ENCODE measurements at regions not wholly inside any gene's neighbourhood (a gene's known extent, or its start where the extent isn't known, plus 50 kb on each side); places are given as distances from the start of the nearest gene placed in this dataset.

DNA sequence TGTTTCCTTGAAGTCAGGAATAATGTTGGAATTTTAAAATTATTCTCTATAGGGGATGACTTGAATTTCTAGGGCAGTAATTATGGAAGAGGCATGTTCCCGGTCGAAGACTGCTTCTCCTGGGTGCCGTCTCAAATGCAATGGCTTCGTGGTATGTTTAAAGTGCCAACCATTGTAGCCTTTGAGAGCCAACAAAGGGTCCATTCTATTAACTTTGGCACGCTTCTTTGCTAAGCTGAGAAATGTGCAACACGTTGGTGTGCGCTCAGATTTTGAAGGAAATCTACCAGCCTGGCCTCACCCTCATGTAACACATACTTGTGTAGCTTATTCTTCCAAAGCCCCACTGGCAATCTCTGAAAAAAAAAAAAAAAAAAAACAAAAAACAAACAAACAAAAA, 221.2 kb upstream of the ANKH start:
- TF ChIP-seq, protein P1, sequence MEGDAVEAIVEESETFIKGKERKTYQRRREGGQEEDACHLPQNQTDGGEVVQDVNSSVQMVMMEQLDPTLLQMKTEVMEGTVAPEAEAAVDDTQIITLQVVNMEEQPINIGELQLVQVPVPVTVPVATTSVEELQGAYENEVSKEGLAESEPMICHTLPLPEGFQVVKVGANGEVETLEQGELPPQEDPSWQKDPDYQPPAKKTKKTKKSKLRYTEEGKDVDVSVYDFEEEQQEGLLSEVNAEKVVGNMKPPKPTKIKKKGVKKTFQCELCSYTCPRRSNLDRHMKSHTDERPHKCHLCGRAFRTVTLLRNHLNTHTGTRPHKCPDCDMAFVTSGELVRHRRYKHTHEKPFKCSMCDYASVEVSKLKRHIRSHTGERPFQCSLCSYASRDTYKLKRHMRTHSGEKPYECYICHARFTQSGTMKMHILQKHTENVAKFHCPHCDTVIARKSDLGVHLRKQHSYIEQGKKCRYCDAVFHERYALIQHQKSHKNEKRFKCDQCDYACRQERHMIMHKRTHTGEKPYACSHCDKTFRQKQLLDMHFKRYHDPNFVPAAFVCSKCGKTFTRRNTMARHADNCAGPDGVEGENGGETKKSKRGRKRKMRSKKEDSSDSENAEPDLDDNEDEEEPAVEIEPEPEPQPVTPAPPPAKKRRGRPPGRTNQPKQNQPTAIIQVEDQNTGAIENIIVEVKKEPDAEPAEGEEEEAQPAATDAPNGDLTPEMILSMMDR (IDR thresholded peaks at IDR 0.05; ENCODE audit: low read depth, low read length, poor library complexity, severe bottlenecking), result no peak
- no peak for TF ChIP-seq EZH2phosphoT487 (IDR thresholded peaks at IDR 0.05; ENCODE audit: borderline replicate concordance, low read length)
- no peaks in the 10 kb centered on the region for H3K9me3 ChIP-seq (ENCODE audit: control insufficient read depth, insufficient read depth, low read length)

DNA sequence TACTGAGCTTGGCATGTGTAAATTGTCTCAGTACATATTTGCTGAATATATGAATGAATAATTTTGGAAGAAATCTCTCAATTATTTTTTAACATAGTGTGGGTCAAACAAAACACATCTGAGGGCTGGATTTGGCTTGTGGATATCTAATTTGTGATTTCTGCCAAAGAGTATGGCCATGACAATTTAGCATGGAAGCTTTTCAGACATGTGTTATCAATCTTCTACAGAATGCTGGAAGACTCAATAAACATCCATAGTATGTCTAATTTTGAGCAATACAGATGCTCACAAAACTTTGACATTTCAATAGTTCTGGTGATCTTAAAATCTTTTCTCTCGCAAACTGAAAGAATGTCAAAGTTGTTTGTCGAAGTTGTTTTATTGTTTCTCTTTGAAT, 214.1 kb upstream of the ANKH start:
- Histone ChIP-seq H3K36me3 (ENCODE audit: control insufficient read depth, low read length) (no peaks in the 10 kb centered on the region), H3K27ac (ENCODE audit: low read depth, low read length) (no peak overlapping the region), H3K4me2 (ENCODE audit: low read length) (no peak overlapping the region), H3K27me3 (ENCODE audit: control insufficient read depth, low read length) (no peaks in the 10 kb centered on the region), H3K4me3 (ENCODE audit: low read length) (no peak overlapping the region), H3K9me2 (replicated peaks; ENCODE audit: control insufficient read depth, low read length) (no peaks in the 10 kb centered on the region), H4K20me1 (ENCODE audit: control insufficient read depth, insufficient read depth, low read depth, low read length) (no peaks in the 10 kb centered on the region), H3F3A (ENCODE audit: control insufficient read depth, insufficient read depth) (no peaks in the 10 kb centered on the region), H3K9me3 (ENCODE audit: control insufficient read depth, insufficient read depth, low read length) (no peaks in the 10 kb centered on the region), H3K79me2 (ENCODE audit: control insufficient read depth, low read length) (no peaks in the 10 kb centered on the region), H3K4me1 (ENCODE audit: control insufficient read depth, low read length) (no peaks in the 10 kb centered on the region)
- TF ChIP-seq EZH2phosphoT487 (IDR thresholded peaks at IDR 0.05; ENCODE audit: borderline replicate concordance, low read length), result no peak
- TF ChIP-seq, protein P1 (IDR thresholded peaks at IDR 0.05; ENCODE audit: low read depth, low read length, poor library complexity, severe bottlenecking), result no peak

More for the DNA sequence above, 221.2 kb upstream of the ANKH start:
- Histone ChIP-seq H3K36me3 (ENCODE audit: control insufficient read depth, low read length) (no peaks in the 10 kb centered on the region), H3F3A (ENCODE audit: control insufficient read depth, insufficient read depth) (no peaks in the 10 kb centered on the region), H3K27me3 (ENCODE audit: control insufficient read depth, low read length) (no peaks in the 10 kb centered on the region), H3K9me2 (replicated peaks; ENCODE audit: control insufficient read depth, low read length) (no peaks in the 10 kb centered on the region; the same call in 1 of the 2 replicates), H3K4me3 (ENCODE audit: low read length) (no peak overlapping the region), H4K20me1 (ENCODE audit: control insufficient read depth, insufficient read depth, low read depth, low read length) (no peaks in the 10 kb centered on the region), H3K79me2 (ENCODE audit: control insufficient read depth, low read length) (no peaks in the 10 kb centered on the region), H3K27ac (ENCODE audit: low read depth, low read length) (no peak overlapping the region), H3K4me1 (ENCODE audit: control insufficient read depth, low read length) (no peaks in the 10 kb centered on the region), H3K4me2 (ENCODE audit: low read length) (no peak overlapping the region)

DNA sequence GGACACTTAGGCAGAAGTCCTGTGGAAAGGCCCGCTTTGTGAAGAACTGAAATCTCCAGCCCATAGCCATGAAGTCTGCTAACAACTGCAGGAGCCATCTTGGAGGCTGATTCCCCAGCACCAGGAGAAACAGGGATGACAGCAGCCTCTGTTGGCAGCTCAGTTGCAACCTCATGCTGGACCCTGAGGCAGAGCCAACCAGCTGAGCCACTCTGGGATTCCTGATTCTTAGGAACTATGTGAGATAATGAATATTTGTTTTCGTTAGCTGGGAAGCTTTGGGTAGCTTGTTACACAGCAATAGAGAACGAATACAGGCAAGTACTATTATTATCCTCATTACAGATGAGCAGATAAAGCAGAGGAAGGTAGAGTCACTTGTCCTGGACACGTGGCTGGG, 210.5 kb upstream of the ANKH start:
- Histone ChIP-seq H3K9me2 (replicated peaks; ENCODE audit: control insufficient read depth, low read length) (no peaks in the 10 kb centered on the region), H4K20me1 (ENCODE audit: control insufficient read depth, insufficient read depth, low read depth, low read length) (no peaks in the 10 kb centered on the region), H3K4me2 (ENCODE audit: low read length) (no peak overlapping the region), H3K9me3 (ENCODE audit: control insufficient read depth, insufficient read depth, low read length) (no peaks in the 10 kb centered on the region), H3K36me3 (ENCODE audit: control insufficient read depth, low read length) (no peaks in the 10 kb centered on the region), H3F3A (ENCODE audit: control insufficient read depth, insufficient read depth) (no peaks in the 10 kb centered on the region), H3K4me3 (ENCODE audit: low read length) (no peak overlapping the region), H3K27ac (ENCODE audit: low read depth, low read length) (no peak overlapping the region), H3K27me3 (ENCODE audit: control insufficient read depth, low read length) (no peaks in the 10 kb centered on the region), H3K4me1 (ENCODE audit: control insufficient read depth, low read length) (no peaks in the 10 kb centered on the region), H3K79me2 (ENCODE audit: control insufficient read depth, low read length) (no peaks in the 10 kb centered on the region)
- TF ChIP-seq, protein P1 (IDR thresholded peaks at IDR 0.05; ENCODE audit: low read depth, low read length, poor library complexity, severe bottlenecking), result no peak
- no peak for TF ChIP-seq EZH2phosphoT487 (IDR thresholded peaks at IDR 0.05; ENCODE audit: borderline replicate concordance, low read length)

DNA sequence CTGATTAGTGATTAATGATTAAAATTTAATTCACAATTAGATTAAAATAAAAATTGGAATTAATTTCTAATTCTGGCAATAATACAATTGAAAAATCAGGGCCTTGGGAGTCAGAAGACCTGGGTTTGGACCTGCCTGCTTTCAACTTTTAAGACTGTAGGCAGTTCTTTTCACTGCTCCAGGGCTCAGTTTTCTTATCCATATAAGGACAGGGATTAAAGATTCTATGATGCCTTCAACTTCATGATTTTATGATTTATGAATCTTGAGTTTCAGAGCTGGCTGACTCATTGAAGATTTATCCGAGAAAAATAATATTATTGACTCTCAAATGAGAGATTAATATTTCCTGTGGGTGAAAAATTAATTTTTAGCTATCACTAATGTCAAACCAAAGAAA, 208.6 kb upstream of the ANKH start:
- Histone ChIP-seq H3K9me3 (ENCODE audit: control insufficient read depth, insufficient read depth, low read length) (no peaks in the 10 kb centered on the region), H3K27ac (ENCODE audit: low read depth, low read length) (no peak overlapping the region), H3K36me3 (ENCODE audit: control insufficient read depth, low read length) (no peaks in the 10 kb centered on the region), H3K27me3 (ENCODE audit: control insufficient read depth, low read length) (no peaks in the 10 kb centered on the region), H3F3A (ENCODE audit: control insufficient read depth, insufficient read depth) (no peaks in the 10 kb centered on the region), H3K79me2 (ENCODE audit: control insufficient read depth, low read length) (no peaks in the 10 kb centered on the region), H3K4me3 (ENCODE audit: low read length) (no peak overlapping the region), H3K4me1 (ENCODE audit: control insufficient read depth, low read length) (no peaks in the 10 kb centered on the region), H3K4me2 (ENCODE audit: low read length) (no peak overlapping the region), H4K20me1 (ENCODE audit: control insufficient read depth, insufficient read depth, low read depth, low read length) (no peaks in the 10 kb centered on the region), H3K9me2 (replicated peaks; ENCODE audit: control insufficient read depth, low read length) (no peaks in the 10 kb centered on the region)
- no peak for TF ChIP-seq EZH2phosphoT487 (IDR thresholded peaks at IDR 0.05; ENCODE audit: borderline replicate concordance, low read length)
- TF ChIP-seq, protein P1 (IDR thresholded peaks at IDR 0.05; ENCODE audit: low read depth, low read length, poor library complexity, severe bottlenecking), result no peak

All from DOHH2 (cell line).